KMS-11 (cell line): ENCODE measurements at regions not wholly inside any gene's neighbourhood (a gene's known extent, or its start where the extent isn't known, plus 50 kb on each side); places are given as distances from the start of the nearest gene placed in this dataset.

Experiments used
- H2AFZ ChIP-seq: fragments of 200-600 bp; sonication (generic); 2 replicates; pipeline ENCODE4 v1.6.1; 2016; ENCODE audit warnings: antibody characterized with exemption, mixed run types, low read depth
- H3K27ac ChIP-seq: fragments of 200-600 bp; sonication (generic); 2 replicates; pipeline ENCODE4 v1.6.1; 2016; ENCODE audit warnings: mild to moderate bottlenecking, mixed run types
- H3K27me3 ChIP-seq: fragments of 200-600 bp; sonication (generic); 2 replicates; pipeline ENCODE4 v1.6.1; 2017; ENCODE audit warnings: mild to moderate bottlenecking, low read depth, mixed run types, moderate library complexity; ENCODE audit not compliant: insufficient read depth
- H3K36me3 ChIP-seq: fragments of 200-600 bp; sonication (generic); 2 replicates; pipeline ENCODE4 v1.6.1; 2017; ENCODE audit warnings: mild to moderate bottlenecking, mixed run types; ENCODE audit not compliant: insufficient read depth
- H3K4me1 ChIP-seq: fragments of 200-600 bp; sonication (generic); 2 replicates; pipeline ENCODE4 v1.6.1; 2016; ENCODE audit warnings: mild to moderate bottlenecking, low read depth, mixed run types; ENCODE audit not compliant: poor library complexity, severe bottlenecking
- H3K4me2 ChIP-seq: fragments of 200-600 bp; sonication (generic); 2 replicates; pipeline ENCODE4 v1.7.0; 2016; ENCODE audit warnings: mild to moderate bottlenecking, mixed run types
- H3K4me3 ChIP-seq: fragments of 200-600 bp; sonication (generic); IDR thresholded peaks from 2 replicates; pipeline ENCODE4 v1.6.1; 2017; ENCODE audit warnings: low read depth, low read length, mixed read lengths; ENCODE audit not compliant: insufficient read depth
- H3K79me2 ChIP-seq: fragments of 200-600 bp; sonication (generic); 2 replicates; pipeline ENCODE4 v1.6.1; 2016; ENCODE audit warnings: low read depth, mixed run types; ENCODE audit not compliant: insufficient read depth
- H3K9ac ChIP-seq: fragments of 200-600 bp; sonication (generic); 2 replicates; pipeline ENCODE4 v1.6.1; 2016; ENCODE audit warnings: mild to moderate bottlenecking, mixed run types
- H4K20me1 ChIP-seq: fragments of 200-600 bp; sonication (generic); 2 replicates; pipeline ENCODE4 v1.6.1; 2016; ENCODE audit warnings: mild to moderate bottlenecking, mixed run types; ENCODE audit not compliant: insufficient read depth
- TF ChIP-seq, protein P1 (sequence below): fragments of 200-600 bp; sonication (generic); conservative IDR thresholded peaks from 2 replicates; pipeline ENCODE4 v1.6.1; 2017; ENCODE audit warnings: low read depth, mild to moderate bottlenecking, antibody characterized with exemption, low read length, moderate library complexity, mixed read lengths

DNA sequence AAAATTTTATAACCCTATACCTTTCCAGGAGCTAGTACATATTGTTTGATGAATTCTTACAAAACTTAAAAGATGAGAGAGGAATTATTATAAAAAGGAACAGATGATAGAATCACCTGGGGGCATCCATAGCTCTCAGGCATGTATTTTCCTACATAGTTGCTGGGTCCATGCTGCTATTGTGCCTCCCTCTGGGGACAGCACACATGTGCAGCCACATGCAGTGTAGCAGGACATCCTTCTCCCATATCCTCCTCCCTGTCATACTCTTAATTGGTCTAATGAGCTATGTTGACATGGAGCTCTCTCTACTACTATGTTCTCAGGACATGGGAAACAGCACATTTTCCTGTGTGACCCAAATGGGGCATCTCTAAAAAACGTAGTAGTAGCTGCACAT, 898.2 kb upstream of the MAP3K7 start:
- no peaks in the 10 kb centered on the region for H3K4me1 ChIP-seq
- H3K79me2 ChIP-seq = no peaks in the 10 kb centered on the region
- H3K4me3 ChIP-seq = no peak overlapping the region
- TF ChIP-seq, protein P1, sequence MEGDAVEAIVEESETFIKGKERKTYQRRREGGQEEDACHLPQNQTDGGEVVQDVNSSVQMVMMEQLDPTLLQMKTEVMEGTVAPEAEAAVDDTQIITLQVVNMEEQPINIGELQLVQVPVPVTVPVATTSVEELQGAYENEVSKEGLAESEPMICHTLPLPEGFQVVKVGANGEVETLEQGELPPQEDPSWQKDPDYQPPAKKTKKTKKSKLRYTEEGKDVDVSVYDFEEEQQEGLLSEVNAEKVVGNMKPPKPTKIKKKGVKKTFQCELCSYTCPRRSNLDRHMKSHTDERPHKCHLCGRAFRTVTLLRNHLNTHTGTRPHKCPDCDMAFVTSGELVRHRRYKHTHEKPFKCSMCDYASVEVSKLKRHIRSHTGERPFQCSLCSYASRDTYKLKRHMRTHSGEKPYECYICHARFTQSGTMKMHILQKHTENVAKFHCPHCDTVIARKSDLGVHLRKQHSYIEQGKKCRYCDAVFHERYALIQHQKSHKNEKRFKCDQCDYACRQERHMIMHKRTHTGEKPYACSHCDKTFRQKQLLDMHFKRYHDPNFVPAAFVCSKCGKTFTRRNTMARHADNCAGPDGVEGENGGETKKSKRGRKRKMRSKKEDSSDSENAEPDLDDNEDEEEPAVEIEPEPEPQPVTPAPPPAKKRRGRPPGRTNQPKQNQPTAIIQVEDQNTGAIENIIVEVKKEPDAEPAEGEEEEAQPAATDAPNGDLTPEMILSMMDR = no peak
- H3K27me3 ChIP-seq = no peaks in the 10 kb centered on the region
- H3K36me3 ChIP-seq = no peaks in the 10 kb centered on the region
- H4K20me1 ChIP-seq = no peaks in the 10 kb centered on the region
- no peak overlapping the region for H2AFZ ChIP-seq
- H3K4me2 ChIP-seq = no peak overlapping the region
- H3K9ac ChIP-seq = no peak overlapping the region
- H3K27ac ChIP-seq = no peak overlapping the region

DNA sequence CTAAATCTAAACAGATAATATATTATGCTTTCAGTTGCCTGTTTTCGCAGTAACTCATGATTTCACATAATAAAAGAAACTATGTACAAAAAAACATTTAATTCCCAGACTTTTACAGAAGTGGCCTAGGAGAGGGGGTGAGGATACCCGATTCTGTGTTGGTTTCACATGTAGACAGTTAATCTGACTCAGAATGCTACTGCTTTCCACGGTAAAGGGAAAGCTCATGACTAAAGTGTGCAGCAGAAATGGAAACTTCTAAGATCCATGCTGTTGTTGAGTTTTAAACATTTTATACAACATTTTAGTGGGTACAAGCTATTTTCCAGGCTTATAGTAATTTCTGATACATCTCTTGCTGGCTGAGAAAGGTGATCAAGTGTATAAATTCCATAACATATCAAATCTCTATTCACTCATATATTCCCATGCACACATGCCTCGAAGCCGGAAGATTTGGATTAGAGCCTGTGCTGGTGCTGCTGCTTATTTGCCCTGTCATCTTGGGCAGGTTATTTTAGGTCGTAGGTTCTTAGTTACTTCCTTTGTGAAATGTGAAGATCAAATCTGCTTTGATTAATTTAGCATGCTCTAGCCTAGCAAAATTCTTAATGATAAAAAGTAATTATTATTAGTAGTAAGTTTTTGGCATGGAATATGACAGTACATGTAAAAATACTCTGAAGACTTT, 896.7 kb upstream of the MAP3K7 start:
- H3K4me1 ChIP-seq = no peaks in the 10 kb centered on the region
- H3K4me2 ChIP-seq = no peak overlapping the region
- TF ChIP-seq, protein P1 = no peak
- no peaks in the 10 kb centered on the region for H3K27me3 ChIP-seq
- H3K9ac ChIP-seq = no peak overlapping the region
- no peak overlapping the region for H3K4me3 ChIP-seq
- H4K20me1 ChIP-seq = no peaks in the 10 kb centered on the region
- H2AFZ ChIP-seq = no peak overlapping the region
- H3K36me3 ChIP-seq = no peaks in the 10 kb centered on the region
- H3K79me2 ChIP-seq = no peaks in the 10 kb centered on the region
- no peak overlapping the region for H3K27ac ChIP-seq

DNA sequence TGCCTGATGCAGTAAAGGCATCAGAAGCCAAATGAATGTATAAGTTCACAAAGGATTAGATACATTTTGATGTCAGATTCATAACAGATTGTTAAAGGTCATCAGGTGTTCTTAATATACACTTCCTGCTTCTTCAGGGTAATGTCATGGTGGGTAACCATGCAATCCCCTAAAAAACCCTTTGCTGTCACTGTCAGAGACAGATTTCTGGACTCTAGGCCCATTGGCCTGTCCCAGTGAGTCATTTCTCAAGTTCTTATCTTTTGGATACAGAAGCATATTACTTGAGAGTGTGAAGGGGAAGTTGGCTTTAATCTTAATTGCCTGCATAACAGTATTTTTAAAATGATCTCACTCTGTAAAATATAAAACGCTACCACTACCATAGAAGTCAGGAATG, 895.6 kb upstream of the MAP3K7 start:
- no peaks in the 10 kb centered on the region for H3K4me1 ChIP-seq
- H2AFZ ChIP-seq = no peak overlapping the region
- no peaks in the 10 kb centered on the region for H4K20me1 ChIP-seq
- no peak overlapping the region for H3K4me3 ChIP-seq
- no peaks in the 10 kb centered on the region for H3K36me3 ChIP-seq
- H3K27ac ChIP-seq = no peak overlapping the region
- TF ChIP-seq, protein P1 = no peak
- H3K79me2 ChIP-seq = no peaks in the 10 kb centered on the region
- H3K27me3 ChIP-seq = no peaks in the 10 kb centered on the region
- no peak overlapping the region for H3K4me2 ChIP-seq
- no peak overlapping the region for H3K9ac ChIP-seq

DNA sequence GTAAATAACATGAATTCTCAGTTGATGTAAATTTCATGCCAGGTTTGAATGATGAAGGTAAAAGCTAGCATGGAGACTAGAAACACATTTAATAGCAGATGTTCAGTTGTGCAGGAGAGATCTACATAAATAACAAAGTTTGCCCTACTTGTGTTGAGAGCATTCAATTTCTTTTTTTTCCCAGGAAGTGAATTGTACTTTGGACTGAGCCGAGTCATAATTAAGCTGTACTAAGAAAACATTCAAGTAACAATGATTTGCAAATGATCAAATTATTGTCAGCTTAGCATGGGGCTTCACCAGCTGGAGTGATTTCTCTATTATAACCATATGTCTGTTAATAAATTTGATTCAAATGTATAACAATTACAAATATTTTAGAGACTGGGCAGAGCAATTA, 893.5 kb upstream of the MAP3K7 start:
- Histone ChIP-seq H3K9ac (no peak overlapping the region), H4K20me1 (no peaks in the 10 kb centered on the region), H3K36me3 (no peaks in the 10 kb centered on the region), H3K4me1 (no peaks in the 10 kb centered on the region), H3K4me3 (no peak overlapping the region), H2AFZ (no peak overlapping the region), H3K27ac (no peak overlapping the region), H3K27me3 (no peaks in the 10 kb centered on the region), H3K4me2 (no peak overlapping the region), H3K79me2 (no peaks in the 10 kb centered on the region)
- TF ChIP-seq, protein P1 = no peak
